Lower leg skin (tissue), 4 donors: ENCODE measurements at regions not wholly inside any gene's neighbourhood (a gene's known extent, or its start where the extent isn't known, plus 50 kb on each side); places are given as distances from the start of the nearest gene placed in this dataset.

Experiments
- DNase-seq, 2 donors: peaks; one replicate each; pipeline ENCODE4 v3.0.0-alpha.2; 2019; ENCODE audit warnings: low spot score in 2 of 2
- H3K4me3 ChIP-seq: fragments of 200-600 bp; sonication (generic); 2 replicates; pipeline ENCODE4 v1.5.1; 2017; ENCODE audit warnings: mild to moderate bottlenecking, low read depth; ENCODE audit not compliant: poor library complexity, severe bottlenecking
- POLR2A ChIP-seq, 2 donors: fragments of 450-650 bp; IDR thresholded peaks; one replicate each; pipeline ENCODE4 v1.6.1; 2016 to 2017; ENCODE audit warnings: antibody characterized with exemption in 2 of 2, mild to moderate bottlenecking in 1 of 2, moderate library complexity in 1 of 2
- WGBS, 2 donors: methylation state at CpG; one replicate each; pipeline ENCODE4 v1.1.5; 2018; 5-methylcytosine and 5-hydroxymethylcytosine counted together
- intact Hi-C: fragments of 100-400 bp; cut with DNase I; formaldehyde crosslinking; loops from one replicate; pipeline ENCODE4 v1.15.0; 2023; ENCODE audit warnings: low total_unique reads
- TF ChIP-seq, protein P1 (sequence below), 3 donors: fragments of 450-650 bp; IDR thresholded peaks; one replicate each; pipeline ENCODE4 v1.5.1; 2016; ENCODE audit warnings: antibody characterized with exemption in 3 of 3, mild to moderate bottlenecking in 3 of 3, moderate library complexity in 2 of 3

DNA sequence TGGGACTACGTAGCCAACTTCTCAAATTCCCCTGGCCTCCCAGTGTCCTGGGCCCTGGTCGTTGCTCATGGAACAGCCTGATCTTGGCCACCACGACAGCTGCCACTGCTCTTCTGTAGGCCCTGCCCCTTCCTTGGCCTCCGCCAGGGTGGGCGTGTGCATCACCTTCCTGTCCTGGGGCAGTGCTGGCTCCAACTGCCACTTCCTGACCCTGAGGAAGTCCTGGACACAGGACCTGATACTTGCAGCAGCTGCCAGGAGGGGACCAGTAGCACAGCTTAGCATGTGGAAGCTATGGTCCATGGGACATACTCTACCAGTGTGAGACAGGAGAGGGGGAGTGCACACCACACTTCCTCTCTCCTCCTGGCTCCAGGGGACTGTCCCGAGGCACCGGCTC lies 145.2 kb downstream of the TENT4A start:
- no peak for DNase-seq
- H3K4me3 ChIP-seq = no peak overlapping the region
- intact Hi-C loops = no loop called here
- no peak for TF ChIP-seq POLR2A (IDR thresholded peaks at IDR 0.05)
- TF ChIP-seq, protein P1, sequence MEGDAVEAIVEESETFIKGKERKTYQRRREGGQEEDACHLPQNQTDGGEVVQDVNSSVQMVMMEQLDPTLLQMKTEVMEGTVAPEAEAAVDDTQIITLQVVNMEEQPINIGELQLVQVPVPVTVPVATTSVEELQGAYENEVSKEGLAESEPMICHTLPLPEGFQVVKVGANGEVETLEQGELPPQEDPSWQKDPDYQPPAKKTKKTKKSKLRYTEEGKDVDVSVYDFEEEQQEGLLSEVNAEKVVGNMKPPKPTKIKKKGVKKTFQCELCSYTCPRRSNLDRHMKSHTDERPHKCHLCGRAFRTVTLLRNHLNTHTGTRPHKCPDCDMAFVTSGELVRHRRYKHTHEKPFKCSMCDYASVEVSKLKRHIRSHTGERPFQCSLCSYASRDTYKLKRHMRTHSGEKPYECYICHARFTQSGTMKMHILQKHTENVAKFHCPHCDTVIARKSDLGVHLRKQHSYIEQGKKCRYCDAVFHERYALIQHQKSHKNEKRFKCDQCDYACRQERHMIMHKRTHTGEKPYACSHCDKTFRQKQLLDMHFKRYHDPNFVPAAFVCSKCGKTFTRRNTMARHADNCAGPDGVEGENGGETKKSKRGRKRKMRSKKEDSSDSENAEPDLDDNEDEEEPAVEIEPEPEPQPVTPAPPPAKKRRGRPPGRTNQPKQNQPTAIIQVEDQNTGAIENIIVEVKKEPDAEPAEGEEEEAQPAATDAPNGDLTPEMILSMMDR (IDR thresholded peaks at IDR 0.05) = no peak
- 58 to 62% methylated on average over 7 of the region's 7 CpGs for WGBS, 2 donors

DNA sequence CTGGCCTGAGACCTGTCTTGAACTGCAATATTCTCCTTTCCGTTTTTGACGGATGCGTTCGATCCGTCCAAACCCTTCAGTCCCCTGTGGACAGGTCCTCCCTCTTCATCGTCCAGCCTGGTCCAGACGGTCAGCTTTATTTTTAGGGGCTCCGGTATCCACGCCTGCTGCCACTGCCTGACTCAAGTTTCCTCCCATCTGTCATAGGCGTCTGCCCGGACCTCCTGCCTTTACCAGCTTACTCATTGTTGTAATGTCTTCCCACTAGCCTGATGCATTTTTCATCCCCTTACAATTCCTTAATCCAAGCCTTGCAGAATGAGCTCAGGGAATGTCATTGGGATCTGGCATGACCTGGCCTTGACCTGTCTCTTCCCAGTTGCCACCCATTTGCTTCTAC lies 145.8 kb downstream of the TENT4A start:
- TF ChIP-seq, protein P1 (IDR thresholded peaks at IDR 0.05) = no peak
- TF ChIP-seq POLR2A (IDR thresholded peaks at IDR 0.05) = no peak
- intact Hi-C loops = no loop called here
- 84 to 86% methylated on average over 11 of the region's 11 CpGs for WGBS, 2 donors
- no peak overlapping the region for H3K4me3 ChIP-seq
- DNase-seq = no peak

DNA sequence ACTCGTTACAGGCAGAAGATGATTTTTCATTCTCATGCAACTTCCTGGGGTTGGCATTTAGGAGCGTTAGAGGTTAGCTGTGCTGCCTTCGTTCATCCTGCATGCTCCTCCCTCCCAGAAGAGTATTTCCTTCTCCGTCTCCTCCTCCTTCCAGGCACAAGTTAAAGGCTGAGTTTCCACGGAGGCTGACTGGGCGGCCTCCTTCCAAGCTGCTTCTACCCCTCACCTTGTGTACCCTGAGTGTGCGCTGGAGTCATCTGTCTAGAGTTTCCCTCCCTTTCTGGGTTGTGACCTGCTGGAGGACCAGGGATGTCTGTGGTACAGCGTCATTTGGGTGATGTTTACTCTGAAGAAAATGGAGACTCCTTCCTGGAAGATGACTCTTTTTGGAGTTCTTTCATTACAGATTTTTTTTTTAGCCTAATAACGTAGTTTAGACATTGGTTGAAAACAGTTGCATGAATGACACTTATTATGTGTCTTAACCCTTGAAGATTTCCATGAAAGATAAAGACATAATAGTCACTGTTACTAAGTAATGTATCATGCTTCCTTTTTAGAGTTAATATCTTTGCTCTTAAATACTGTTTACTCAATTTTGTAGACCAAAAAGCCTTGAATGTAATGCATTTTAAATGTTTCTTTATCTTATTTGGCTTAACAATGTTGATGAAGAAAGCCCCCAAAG lies 146.9 kb downstream of the TENT4A start:
- DNase-seq = peak in 1 of 2 donors; percentile 6
- intact Hi-C loops = no loop called here
- TF ChIP-seq, protein P1 (IDR thresholded peaks at IDR 0.05) = no peak
- TF ChIP-seq POLR2A (IDR thresholded peaks at IDR 0.05) = no peak
- WGBS, 2 donors = 70 to 74% methylated on average over 9 of the region's 9 CpGs
- H3K4me3 ChIP-seq = no peak overlapping the region

DNA sequence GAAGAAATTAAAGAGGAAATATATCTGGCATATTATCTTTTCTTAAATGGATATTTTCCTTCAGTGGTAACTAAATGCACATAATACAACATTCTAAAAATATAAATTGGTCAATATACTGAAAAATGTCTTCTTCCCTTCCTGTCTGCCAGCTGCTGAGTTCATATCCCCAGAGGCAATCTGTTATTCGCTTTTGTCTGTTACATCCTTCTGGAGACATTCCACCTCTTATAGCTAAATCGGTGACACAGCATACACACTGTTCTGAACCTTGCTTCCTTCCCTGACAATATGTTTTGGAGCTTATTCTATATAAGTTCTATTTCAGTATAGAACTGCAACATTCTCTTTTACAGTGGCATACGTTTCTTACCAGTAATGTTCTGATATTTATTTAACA lies 147.8 kb downstream of the TENT4A start:
- TF ChIP-seq, protein P1 (IDR thresholded peaks at IDR 0.05) = no peak
- no peak for TF ChIP-seq POLR2A (IDR thresholded peaks at IDR 0.05)
- WGBS, 2 donors = 22 to 30% methylated on average over 3 of the region's 3 CpGs
- intact Hi-C loops = no loop called here
- no peak overlapping the region for H3K4me3 ChIP-seq
- DNase-seq = no peak

DNA sequence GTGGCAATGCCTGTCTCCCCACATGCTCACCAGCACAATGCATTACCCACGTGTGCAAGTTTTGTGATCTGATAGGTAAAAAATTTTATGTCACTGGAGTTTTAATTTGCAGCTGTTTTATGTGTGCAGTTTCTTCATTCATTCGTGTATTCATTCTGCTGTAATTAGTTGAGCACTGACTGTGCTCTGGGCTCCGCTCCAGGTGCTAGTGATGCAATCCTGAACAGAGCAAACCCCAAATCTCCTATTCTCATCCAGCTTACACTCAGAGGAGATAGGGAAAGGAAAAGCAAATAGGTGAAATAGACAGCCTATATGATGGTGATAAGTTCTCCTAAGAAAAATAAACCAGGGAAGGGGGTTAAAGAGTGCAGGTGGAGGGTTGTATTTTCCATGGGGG lies 148.4 kb downstream of the TENT4A start:
- TF ChIP-seq, protein P1 (IDR thresholded peaks at IDR 0.05) = no peak
- no peak for TF ChIP-seq POLR2A (IDR thresholded peaks at IDR 0.05)
- DNase-seq = no peak
- WGBS, 2 donors = 55 to 60% methylated on average over 3 of the region's 3 CpGs
- intact Hi-C loops = no loop called here
- no peak overlapping the region for H3K4me3 ChIP-seq

DNA sequence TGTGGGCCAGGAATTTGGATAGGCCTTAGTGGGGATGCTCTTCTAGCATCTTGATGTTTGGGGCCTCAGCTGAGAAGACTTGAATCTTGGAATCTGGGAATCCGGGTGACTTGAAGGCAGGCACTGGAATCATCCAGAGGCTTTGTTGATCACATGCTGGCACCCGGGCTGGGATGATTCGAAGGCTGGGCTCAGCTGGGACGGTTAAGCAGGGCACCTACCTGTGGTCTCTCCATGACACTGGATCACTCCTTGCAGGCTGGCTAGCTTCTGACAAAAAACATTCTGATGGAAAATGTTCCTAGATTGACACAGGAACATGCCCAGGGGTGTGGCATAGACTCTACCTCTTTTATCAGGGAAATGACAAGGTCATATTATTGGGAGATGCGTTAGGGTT lies 149.1 kb downstream of the TENT4A start:
- WGBS, 2 donors = 93 to 94% methylated on average over 5 of the region's 5 CpGs
- peak in 1 of 2 donors; percentile 75 for DNase-seq
- intact Hi-C loops = no loop called here
- TF ChIP-seq, protein P1 (IDR thresholded peaks at IDR 0.05) = no peak
- no peak for TF ChIP-seq POLR2A (IDR thresholded peaks at IDR 0.05)
- no peak overlapping the region for H3K4me3 ChIP-seq
